ENCODE measurements at regions not wholly inside any gene's neighbourhood (a gene's known extent, or its start where the extent isn't known, plus 50 kb on each side); places are given as distances from the start of the nearest gene placed in this dataset.

- Histone ChIP-seq H2BK15ac (ENCODE audit: low read depth, low read length) (no peak overlapping the region), H4K20me1 (ENCODE audit: control insufficient read depth, insufficient read depth, insufficient read length) (no peaks in the 10 kb centered on the region), H3K23ac (ENCODE audit: insufficient read length, low read depth, low read length) (no peak overlapping the region), H2BK5ac (ENCODE audit: insufficient read length, low read length) (no peak overlapping the region), H2AK5ac (ENCODE audit: insufficient read length, low read length) (no peak overlapping the region), H2BK120ac (ENCODE audit: low read depth, low read length, poor library complexity, severe bottlenecking) (no peak overlapping the region), H3K4me1 (ENCODE audit: insufficient read depth, low read length) (no peaks in the 10 kb centered on the region), H4K8ac (replicated peaks; ENCODE audit: insufficient read length, low read depth, low read length) (no peak overlapping the region), H3K4ac (ENCODE audit: low read depth, low read length) (no peak overlapping the region), H3K56ac (ENCODE audit: insufficient read length, low read depth, low read length) (no peak overlapping the region), H3K4me2 (ENCODE audit: insufficient read depth, insufficient read length, low read length) (no peak overlapping the region), H3K79me2 (ENCODE audit: insufficient read depth, low read length) (no peaks in the 10 kb centered on the region), H2BK12ac (ENCODE audit: insufficient read length, low read depth, low read length) (no peak overlapping the region), H4K5ac (ENCODE audit: insufficient read length, low read depth, low read length) (no peak overlapping the region), H3K27me3 (ENCODE audit: insufficient read depth, low read length) (no peaks in the 10 kb centered on the region), H3K9me3 (ENCODE audit: control insufficient read depth, low read depth, low read length) (no peaks in the 10 kb centered on the region), H2BK20ac (ENCODE audit: low read depth, low read length, poor library complexity, severe bottlenecking) (no peak overlapping the region), H2AFZ (ENCODE audit: low read length) (no peak overlapping the region), H3K14ac (ENCODE audit: insufficient read depth, low read length) (no peak overlapping the region), H4K91ac (ENCODE audit: insufficient read length, low read depth, low read length) (no peak overlapping the region), H3T11ph (ENCODE audit: low read length) (no peak overlapping the region), H3K23me2 (ENCODE audit: insufficient read length, low read depth, low read length, poor library complexity, severe bottlenecking) (no peaks in the 10 kb centered on the region), H3K9ac (ENCODE audit: extremely low read depth, insufficient read length, low read length) (no peak overlapping the region), H3K27ac (ENCODE audit: insufficient read length, low read depth, low read length) (no peak overlapping the region), H3K18ac (ENCODE audit: insufficient read length, low read depth, low read length) (no peak overlapping the region), H3K79me1 (ENCODE audit: insufficient read depth, low read depth, low read length, poor library complexity, severe bottlenecking) (no peaks in the 10 kb centered on the region)
- Mint-ChIP-seq H3K27ac (no peak overlapping the region; a peak in 1 of 7 replicates), H3K36me3 (ENCODE audit: insufficient read depth in 1 of 3, low read depth in 3 of 3) (no peaks in the 10 kb centered on the region), H3K9me3 (no peaks in the 10 kb centered on the region), H3K4me3 (no peak overlapping the region), H3K27me3 (ENCODE audit: low read depth) (no peaks in the 10 kb centered on the region), H3K4me1 (peaks cover 0 to 4% of the 10 kb centered on the region in 2 experiments; a peak in 2 of 4 replicates)
- TF ChIP-seq CTCF (conservative IDR thresholded peaks at IDR 0.05) = no peak
- WGBS (ENCODE audit: extremely low coverage, insufficient read length, low lambda C conversion rate) = no CpG with 5 or more reads among the region's 1 CpG
- no peak for DNase-seq
Observed at GRCh38 chr3:18751514-18751913, 326.4 kb upstream of the SATB1 start.
